Endothelial cell of umbilical vein (primary cell): ENCODE measurements at regions not wholly inside any gene's neighbourhood (a gene's known extent, or its start where the extent isn't known, plus 50 kb on each side); places are given as distances from the start of the nearest gene placed in this dataset.

Experiments
- BruUV-seq: library from RNA; stranded (reverse); fragments of 400-500 nt; replicated peaks from 2 replicates; lab custom pipeline; 2021; lab: Mats Ljungman, UMichigan
- CTCF ChIA-PET: fragments of 300-600, 350-600 bp; sonication (Branson Sonifier 250); formaldehyde crosslinking; loops from one replicate; lab custom pipeline; 2021; ENCODE audit warnings: antibody characterized with exemption, inconsistent platforms; lab: Charles Lee
- POLR2A ChIA-PET: fragments of 300-600, 350-600 bp; sonication (Branson Sonifier 250); formaldehyde crosslinking; loops from one replicate; lab custom pipeline; 2021; ENCODE audit warnings: antibody characterized with exemption, inconsistent platforms; lab: Charles Lee
- DNase-seq: peaks from one replicate; pipeline ENCODE4 v3.0.0-alpha.2; 2011; ENCODE audit warnings: low read depth, low spot score
- FAIRE-seq: peaks from 2 replicates; lab custom pipeline; 2011; peaks lifted over from hg19 to GRCh38; lab: Jason Lieb, UNC
- H2AFZ ChIP-seq: 2 replicates; pipeline ENCODE4 v1.6.0; 2012; ENCODE audit warnings: low read depth, low read length, control low read depth, inconsistent platforms
- H3K27ac ChIP-seq: 2 replicates; pipeline ENCODE4 v1.5.1; 2011; ENCODE audit warnings: low read depth, mild to moderate bottlenecking, control low read depth, low read length, moderate library complexity; ENCODE audit not compliant: insufficient read depth
- H3K27me3 ChIP-seq, 2 experiments: 2 replicates each; pipeline versions ENCODE4 v1.6.0 to v1.6.1; 2011; ENCODE audit warnings: low read length in 2 of 2, mixed read lengths in 1 of 2; ENCODE audit not compliant: control insufficient read depth in 2 of 2, insufficient read depth in 2 of 2
- H3K36me3 ChIP-seq, 2 experiments: 2 replicates in 1 of 2; 3 replicates in 1 of 2; pipeline ENCODE4 v1.5.1; 2011; ENCODE audit warnings: low read length in 2 of 2, mild to moderate bottlenecking in 1 of 2, moderate library complexity in 1 of 2; ENCODE audit not compliant: control insufficient read depth in 2 of 2, insufficient read depth in 2 of 2; ENCODE audit errors: extremely low read depth in 1 of 2
- H3K4me1 ChIP-seq: 3 replicates; pipeline ENCODE4 v1.5.1; 2011; ENCODE audit warnings: mild to moderate bottlenecking, low read length; ENCODE audit not compliant: control insufficient read depth, insufficient read depth; ENCODE audit errors: extremely low read depth
- H3K4me2 ChIP-seq: 2 replicates; pipeline ENCODE4 v1.6.1; 2011; ENCODE audit warnings: low read length, control low read depth, mixed read lengths; ENCODE audit not compliant: insufficient read depth
- H3K4me3 ChIP-seq, 3 experiments: fragments of 200-600 bp in 1 of 3; sonication (generic), shearing (Covaris generic) in 1 of 3; replicated peaks in 1 of 3; 2 replicates each; pipeline ENCODE4 v1.5.1; 2011 to 2016; ENCODE audit warnings: control low read depth in 3 of 3, low read length in 3 of 3, mild to moderate bottlenecking in 2 of 3, inconsistent platforms in 1 of 3, low read depth in 1 of 3, moderate library complexity in 1 of 3; ENCODE audit not compliant: insufficient read depth in 1 of 3
- H3K79me2 ChIP-seq: 2 replicates; pipeline ENCODE4 v1.6.0; 2012; ENCODE audit warnings: low read length, inconsistent platforms; ENCODE audit not compliant: control insufficient read depth, insufficient read depth
- H3K9ac ChIP-seq: replicated peaks from 2 replicates; pipeline ENCODE3; 2011; ENCODE audit warnings: low read length, control low read depth; ENCODE audit not compliant: insufficient read depth; ENCODE audit errors: extremely low read depth
- H3K9me1 ChIP-seq: replicated peaks from 3 replicates; pipeline ENCODE4 v1.6.0; 2011; ENCODE audit warnings: mild to moderate bottlenecking, low read length; ENCODE audit not compliant: control insufficient read depth, insufficient read depth; ENCODE audit errors: extremely low read depth
- H3K9me3 ChIP-seq: replicated peaks from 2 replicates; pipeline ENCODE4 v1.5.1; 2012; ENCODE audit warnings: low read length, inconsistent platforms; ENCODE audit not compliant: control insufficient read depth, insufficient read depth
- H4K20me1 ChIP-seq: replicated peaks from 2 replicates; pipeline ENCODE3; 2011; ENCODE audit warnings: mild to moderate bottlenecking, low read length; ENCODE audit not compliant: control insufficient read depth, insufficient read depth; ENCODE audit errors: extremely low read depth
- CTCF ChIP-seq, 2 donors: IDR thresholded peaks; 1 replicate in 1 of 2; 2 replicates in 1 of 2; pipeline ENCODE4 v1.5.1; 2011; ENCODE audit warnings: low read length in 2 of 2, mild to moderate bottlenecking in 2 of 2, moderate library complexity in 2 of 2, control low read depth in 1 of 2, inconsistent platforms in 1 of 2, low read depth in 1 of 2; ENCODE audit not compliant: insufficient read depth in 1 of 2; ENCODE audit errors: extremely low read depth in 1 of 2
- EZH2 ChIP-seq: IDR thresholded peaks from 2 replicates; pipeline ENCODE4 v1.6.1; 2012; ENCODE audit warnings: borderline replicate concordance, low read depth, mild to moderate bottlenecking, moderate library complexity, low read length, inconsistent platforms; ENCODE audit not compliant: severe bottlenecking
- FOS ChIP-seq: IDR thresholded peaks from 2 replicates; pipeline ENCODE4 v1.6.1; 2011; ENCODE audit warnings: mild to moderate bottlenecking, low read length, moderate library complexity, borderline replicate concordance; ENCODE audit not compliant: insufficient read depth
- GATA2 ChIP-seq: IDR thresholded peaks from 2 replicates; pipeline ENCODE4 v1.7.0; 2011; ENCODE audit warnings: low read depth, mild to moderate bottlenecking, moderate library complexity, mixed read lengths, low read length; ENCODE audit not compliant: insufficient read length, insufficient read depth
- JUN ChIP-seq: IDR thresholded peaks from 2 replicates; pipeline ENCODE4 v1.6.1; 2011; ENCODE audit warnings: borderline replicate concordance, low read depth; ENCODE audit not compliant: insufficient read length, insufficient read depth
- MAX ChIP-seq: IDR thresholded peaks from 2 replicates; pipeline ENCODE4 v1.6.1; 2011; ENCODE audit not compliant: insufficient read depth, insufficient read length
- MYC ChIP-seq: IDR thresholded peaks from one replicate; pipeline ENCODE4 v1.6.1; 2011; ENCODE audit warnings: mild to moderate bottlenecking, low read depth, low read length
- POLR2A ChIP-seq: IDR thresholded peaks from 2 replicates; pipeline ENCODE4 v1.6.1; 2012; ENCODE audit warnings: low read depth, mild to moderate bottlenecking, control low read depth, low read length
- POLR2AphosphoS5 ChIP-seq: IDR thresholded peaks from 2 replicates; pipeline ENCODE4 v1.6.1; 2012; ENCODE audit warnings: low read depth, mild to moderate bottlenecking, control low read depth, low read length, moderate library complexity; ENCODE audit not compliant: insufficient read depth
- dilution Hi-C: fragments of 300-500 bp; cut with MboI; formaldehyde crosslinking; loops from one replicate; pipeline ENCODE4 v1.15.0; 2019; ENCODE audit warnings: low sequenced_read_pairs; ENCODE audit not compliant: extremely low pct_ligation_motif_present
- intact Hi-C: fragments of 100-400 bp; cut with micrococcal nuclease; formaldehyde crosslinking; loops from one replicate; pipeline ENCODE4 v1.10.0; 2022

GRCh38 chr13:84121456-84121855, 239.2 kb upstream of the SLITRK1 start:
- DNase-seq: no peak
- CTCF ChIA-PET: no interaction called here
- no peak for FAIRE-seq

More at GRCh38 chr13:84121456-84121855, 239.2 kb upstream of the SLITRK1 start:
- no peak for TF ChIP-seq POLR2A
- TF ChIP-seq FOS: no peak
- no peak for TF ChIP-seq MAX
- no peak for TF ChIP-seq POLR2AphosphoS5
- TF ChIP-seq CTCF (IDR thresholded peaks at IDR 0.05; ENCODE audit: extremely low read depth in 1 of 2, insufficient read depth in 1 of 2, low read depth in 1 of 2, low read length in 2 of 2): no peak
- TF ChIP-seq EZH2: no peak
- no peak for TF ChIP-seq GATA2
- no peak for TF ChIP-seq JUN
- TF ChIP-seq MYC: no peak
- Histone ChIP-seq H3K9me3 (peaks cover 2% of the 10 kb centered on the region), H3K9ac (no peak overlapping the region), H4K20me1 (no peaks in the 10 kb centered on the region), H2AFZ (no peak overlapping the region), H3K27ac (no peak overlapping the region), H3K4me1 (no peaks in the 10 kb centered on the region), H3K79me2 (no peaks in the 10 kb centered on the region), H3K4me3 (no peak overlapping the region), H3K4me2 (no peak overlapping the region), H3K27me3 (no peaks in the 10 kb centered on the region), H3K36me3 (no peaks in the 10 kb centered on the region), H3K9me1 (no peaks in the 10 kb centered on the region)
- dilution Hi-C loops (no loop called here), intact Hi-C loops (no loop called here)
- no TSS peak for BruUV-seq
- POLR2A ChIA-PET: no interaction called here
